Neural crest cell (in vitro differentiated cells): ENCODE measurements at regions not wholly inside any gene's neighbourhood (a gene's known extent, or its start where the extent isn't known, plus 50 kb on each side); places are given as distances from the start of the nearest gene placed in this dataset.

Experiments
- DNase-seq: peaks from one replicate; pipeline ENCODE4 v3.0.0; 2021; ENCODE audit warnings: low read depth, mixed read lengths, low spot score
- H3K27ac Mint-ChIP-seq: one replicate; pipeline ENCODE4 v1.8.0; 2021; ENCODE audit warnings: mild to moderate bottlenecking, mixed read lengths; ENCODE audit not compliant: unreplicated experiment
- H3K27me3 Mint-ChIP-seq: 2 replicates; pipeline ENCODE4 v1.8.0; 2021; ENCODE audit warnings: low read depth, mild to moderate bottlenecking, mixed read lengths
- H3K36me3 Mint-ChIP-seq: 2 replicates; pipeline ENCODE4 v1.8.0; 2021; ENCODE audit warnings: low read depth, mild to moderate bottlenecking, mixed read lengths
- H3K4me1 Mint-ChIP-seq: 2 replicates; pipeline ENCODE4 v1.8.0; 2021; ENCODE audit warnings: mixed read lengths
- H3K4me3 Mint-ChIP-seq: one replicate; pipeline ENCODE4 v1.8.0; 2021; ENCODE audit warnings: mild to moderate bottlenecking, mixed read lengths
- H3K9me3 Mint-ChIP-seq: 2 replicates; pipeline ENCODE4 v1.8.0; 2021; ENCODE audit warnings: mixed read lengths
- TF ChIP-seq, protein P1 (sequence below): fragments of 200-600 bp; sonication (generic); conservative IDR thresholded peaks from 2 replicates; pipeline ENCODE4 v1.5.0; 2021; ENCODE audit warnings: antibody characterized with exemption, mild to moderate bottlenecking

DNA sequence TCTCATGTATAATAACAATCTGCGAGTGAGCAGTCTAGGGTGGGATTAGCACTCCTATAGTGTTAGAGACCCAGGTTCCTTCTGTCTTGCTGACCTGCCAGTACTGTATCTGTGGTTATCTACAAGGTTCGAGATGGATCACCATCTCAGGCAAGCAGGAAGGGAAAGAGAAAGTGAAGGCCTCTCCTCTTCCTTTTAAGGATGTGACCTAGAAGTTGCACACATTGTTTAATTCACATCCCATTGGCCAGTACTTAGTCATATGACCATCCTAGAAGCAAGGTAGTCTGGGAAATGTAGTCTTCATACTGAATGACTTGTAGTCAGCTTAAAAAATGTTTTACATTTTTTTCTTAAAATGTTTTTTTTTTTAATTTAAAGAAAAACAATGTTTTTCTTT lies 168.6 kb downstream of the CARTPT start:
- Mint-ChIP-seq H3K9me3 (peaks cover 2% of the 10 kb centered on the region), H3K27me3 (peaks cover 13% of the 10 kb centered on the region), H3K27ac (no peak overlapping the region), H3K4me1 (no peaks in the 10 kb centered on the region), H3K4me3 (no peak overlapping the region), H3K36me3 (no peaks in the 10 kb centered on the region)
- TF ChIP-seq, protein P1, sequence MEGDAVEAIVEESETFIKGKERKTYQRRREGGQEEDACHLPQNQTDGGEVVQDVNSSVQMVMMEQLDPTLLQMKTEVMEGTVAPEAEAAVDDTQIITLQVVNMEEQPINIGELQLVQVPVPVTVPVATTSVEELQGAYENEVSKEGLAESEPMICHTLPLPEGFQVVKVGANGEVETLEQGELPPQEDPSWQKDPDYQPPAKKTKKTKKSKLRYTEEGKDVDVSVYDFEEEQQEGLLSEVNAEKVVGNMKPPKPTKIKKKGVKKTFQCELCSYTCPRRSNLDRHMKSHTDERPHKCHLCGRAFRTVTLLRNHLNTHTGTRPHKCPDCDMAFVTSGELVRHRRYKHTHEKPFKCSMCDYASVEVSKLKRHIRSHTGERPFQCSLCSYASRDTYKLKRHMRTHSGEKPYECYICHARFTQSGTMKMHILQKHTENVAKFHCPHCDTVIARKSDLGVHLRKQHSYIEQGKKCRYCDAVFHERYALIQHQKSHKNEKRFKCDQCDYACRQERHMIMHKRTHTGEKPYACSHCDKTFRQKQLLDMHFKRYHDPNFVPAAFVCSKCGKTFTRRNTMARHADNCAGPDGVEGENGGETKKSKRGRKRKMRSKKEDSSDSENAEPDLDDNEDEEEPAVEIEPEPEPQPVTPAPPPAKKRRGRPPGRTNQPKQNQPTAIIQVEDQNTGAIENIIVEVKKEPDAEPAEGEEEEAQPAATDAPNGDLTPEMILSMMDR: no peak
- no peak for DNase-seq

DNA sequence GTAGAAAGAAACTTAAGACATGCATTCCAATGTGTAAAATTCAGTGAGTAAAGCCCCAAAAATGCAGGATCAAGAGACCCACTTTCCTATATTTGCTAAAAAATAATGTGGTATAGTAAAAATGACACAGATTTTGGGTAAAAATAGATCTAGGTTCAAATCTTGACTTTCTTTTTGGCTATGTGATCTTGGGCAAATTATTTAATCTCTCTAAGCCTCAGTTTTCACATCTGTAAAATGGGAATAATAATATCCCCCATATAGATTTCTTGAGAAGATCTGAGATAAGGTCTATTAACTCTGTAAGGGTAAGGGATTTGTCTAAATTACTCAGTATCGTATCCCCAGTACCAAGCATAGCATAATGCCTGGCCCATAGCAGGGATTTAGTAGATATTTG lies 172.3 kb downstream of the CARTPT start:
- Mint-ChIP-seq H3K27ac (no peak overlapping the region), H3K36me3 (no peaks in the 10 kb centered on the region), H3K27me3 (peaks cover 13% of the 10 kb centered on the region), H3K4me3 (no peak overlapping the region), H3K9me3 (peaks cover 2% of the 10 kb centered on the region), H3K4me1 (no peaks in the 10 kb centered on the region)
- DNase-seq: no peak
- TF ChIP-seq, protein P1: no peak

DNA sequence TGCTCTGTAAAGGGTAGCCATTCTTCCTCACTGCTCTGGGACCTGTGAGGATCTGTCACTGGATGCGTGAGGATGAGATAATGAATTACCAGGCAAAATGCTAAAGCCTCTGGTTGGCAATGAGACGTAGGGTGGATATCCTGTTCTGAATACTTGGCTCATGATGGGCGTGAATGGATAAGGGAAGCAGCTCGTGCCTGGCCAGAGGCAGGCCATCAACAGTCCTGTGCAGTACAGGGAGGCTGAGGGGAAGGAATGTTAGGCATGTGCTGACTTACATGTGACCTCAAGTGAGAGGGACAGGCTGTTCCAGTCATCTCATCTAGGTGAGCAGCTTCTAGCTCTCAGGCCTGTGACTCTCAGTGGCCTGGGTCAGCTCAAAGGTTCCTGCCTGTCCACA lies 172.8 kb downstream of the CARTPT start:
- no peak overlapping the region for H3K27ac Mint-ChIP-seq
- H3K27me3 Mint-ChIP-seq: peaks cover 13% of the 10 kb centered on the region
- H3K36me3 Mint-ChIP-seq: no peaks in the 10 kb centered on the region
- no peak overlapping the region for H3K4me3 Mint-ChIP-seq
- peaks cover 2% of the 10 kb centered on the region for H3K9me3 Mint-ChIP-seq
- no peak for DNase-seq
- TF ChIP-seq, protein P1: no peak
- no peaks in the 10 kb centered on the region for H3K4me1 Mint-ChIP-seq

DNA sequence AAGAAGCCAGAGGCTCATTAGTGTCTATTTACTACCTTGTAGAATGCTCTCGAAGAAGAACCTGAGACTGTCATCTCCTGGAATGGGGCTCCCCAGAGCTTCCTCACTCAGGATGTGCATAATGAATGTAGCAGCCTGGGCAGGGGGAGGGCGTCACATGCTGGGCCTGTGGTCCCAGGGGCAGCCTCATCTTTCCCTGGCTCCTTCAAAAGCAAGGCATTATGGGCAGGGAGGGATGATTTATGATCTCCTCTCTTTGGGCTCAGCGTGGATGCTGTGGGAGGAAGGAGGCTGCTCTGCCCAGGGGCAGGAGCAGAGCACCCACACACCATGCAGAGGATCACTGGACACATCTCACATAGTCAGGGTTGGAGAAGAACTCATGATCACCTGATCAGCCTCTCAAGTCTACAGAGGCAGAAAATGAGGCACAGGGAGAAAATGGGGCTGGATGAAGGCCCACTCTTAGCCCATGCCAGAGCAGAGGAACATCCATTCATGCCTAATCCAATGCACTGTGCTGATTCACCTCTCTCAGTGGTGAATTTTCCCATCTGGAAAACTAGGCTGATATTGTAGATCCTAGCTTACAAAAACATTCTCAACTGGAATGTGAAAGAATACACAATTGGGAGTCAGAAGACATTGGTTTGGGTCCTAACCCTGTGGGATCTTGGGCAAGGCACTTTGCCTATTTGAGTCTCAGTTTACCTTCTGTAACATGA lies 173.7 kb downstream of the CARTPT start:
- Mint-ChIP-seq H3K27ac (peak overlapping the region; percentile 36), H3K9me3 (peaks cover 3% of the 10 kb centered on the region), H3K27me3 (peaks cover 13% of the 10 kb centered on the region), H3K4me3 (no peak overlapping the region), H3K4me1 (no peaks in the 10 kb centered on the region), H3K36me3 (no peaks in the 10 kb centered on the region)
- DNase-seq: no peak
- TF ChIP-seq, protein P1: no peak

DNA sequence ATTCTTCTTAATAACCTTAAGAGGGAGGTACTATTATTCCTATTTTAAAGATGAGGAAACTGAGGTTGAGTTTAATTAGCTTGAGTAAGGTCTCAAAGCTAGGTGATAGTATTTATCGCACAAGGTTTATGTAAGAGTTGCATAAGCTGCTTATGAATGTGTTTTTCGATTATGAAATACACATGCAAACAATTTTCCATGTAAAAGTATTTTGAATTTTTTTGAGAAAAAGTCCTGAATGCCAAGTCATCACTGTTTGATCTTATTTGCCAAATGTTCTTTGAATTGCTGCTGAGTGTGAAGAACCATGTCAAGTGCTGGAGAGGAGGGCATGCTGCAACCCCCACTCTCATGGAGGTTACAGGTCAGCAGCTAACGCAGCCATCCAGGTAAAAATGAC lies 174.4 kb downstream of the CARTPT start:
- Mint-ChIP-seq H3K9me3 (peaks cover 4% of the 10 kb centered on the region), H3K27me3 (peaks cover 13% of the 10 kb centered on the region), H3K27ac (no peak overlapping the region), H3K4me1 (no peaks in the 10 kb centered on the region), H3K4me3 (no peak overlapping the region), H3K36me3 (no peaks in the 10 kb centered on the region)
- TF ChIP-seq, protein P1: no peak
- DNase-seq: no peak
